Inferior parietal cortex (tissue), 1 donor: ENCODE measurements at regions not wholly inside any gene's neighbourhood (a gene's known extent, or its start where the extent isn't known, plus 50 kb on each side); places are given as distances from the start of the nearest gene placed in this dataset.

ENCODE experiments used
- DNase-seq: peaks from one replicate; pipeline ENCODE4 v3.0.0-alpha.2; 2016; ENCODE audit errors: extremely low spot score

GRCh38 chr4:13930155-13930554 is 302.6 kb upstream of the BOD1L1 start:
- no peak for DNase-seq

- DNase-seq = no peak
These were observed 305.7 kb upstream of the BOD1L1 start for GRCh38 chr4:13933191-13933590.

GRCh38 chr4:13938299-13938698 is 310.8 kb upstream of the BOD1L1 start:
- DNase-seq = no peak

GRCh38 chr4:13940921-13941320 is 313.4 kb upstream of the BOD1L1 start:
- no peak for DNase-seq

GRCh38 chr4:13942977-13943376 is 315.5 kb upstream of the BOD1L1 start:
- DNase-seq = no peak

- no peak for DNase-seq
These were observed 316.6 kb upstream of the BOD1L1 start for GRCh38 chr4:13944095-13944511.

- DNase-seq = no peak
These were observed 320.4 kb upstream of the BOD1L1 start for GRCh38 chr4:13947921-13948320.

GRCh38 chr4:13950491-13950890 is 323.0 kb upstream of the BOD1L1 start:
- no peak for DNase-seq

- no peak for DNase-seq
These were observed 325.6 kb upstream of the BOD1L1 start for GRCh38 chr4:13953083-13953482.

GRCh38 chr4:13955551-13955950 is 328.0 kb upstream of the BOD1L1 start:
- no peak for DNase-seq

GRCh38 chr4:13956947-13957346 is 329.4 kb upstream of the BOD1L1 start:
- DNase-seq = no peak

GRCh38 chr4:13957871-13958270 is 330.3 kb upstream of the BOD1L1 start:
- DNase-seq = no peak

GRCh38 chr4:13963601-13964000 is 336.1 kb upstream of the BOD1L1 start:
- no peak for DNase-seq

GRCh38 chr4:13966231-13967195 is 339.0 kb upstream of the BOD1L1 start:
- DNase-seq = no peak

- no peak for DNase-seq
These were observed 341.2 kb upstream of the BOD1L1 start for GRCh38 chr4:13968723-13969122.

- DNase-seq = no peak
These were observed 342.8 kb upstream of the BOD1L1 start for GRCh38 chr4:13970349-13970748.

GRCh38 chr4:13977746-13978145 is 350.2 kb upstream of the BOD1L1 start:
- DNase-seq = no peak

- no peak for DNase-seq
These were observed 353.1 kb upstream of the BOD1L1 start for GRCh38 chr4:13980317-13981310.

- DNase-seq = no peak
These were observed 354.0 kb upstream of the BOD1L1 start for GRCh38 chr4:13981499-13981898.

GRCh38 chr4:13982010-13982409 is 354.5 kb upstream of the BOD1L1 start:
- DNase-seq = no peak

GRCh38 chr4:13983189-13983790 is 355.8 kb upstream of the BOD1L1 start:
- DNase-seq = no peak
